Upper lobe of left lung (tissue), 6 donors: ENCODE measurements at regions not wholly inside any gene's neighbourhood (a gene's known extent, or its start where the extent isn't known, plus 50 kb on each side); places are given as distances from the start of the nearest gene placed in this dataset.

Experiments used
- ATAC-seq, 2 donors: fragments of 200-7000 bp; cut with Tn5 transposase; one replicate each; pipeline ENCODE4 v1.9.1; 2022; ENCODE audit warnings: mild to moderate bottlenecking in 2 of 2, moderate library complexity in 2 of 2; ENCODE audit not compliant: low FRiP score in 2 of 2
- DNase-seq, 2 donors: peaks; one replicate each; pipeline ENCODE4 v3.0.0-alpha.2; 2019 to 2020
- H3K27ac ChIP-seq, 4 donors: fragments of 200-600 bp; sonication (generic); one replicate each; pipeline ENCODE4 v1.5.1; 2016 to 2019
- H3K27me3 ChIP-seq, 4 donors: fragments of 200-600 bp; sonication (generic); one replicate each; pipeline ENCODE4 v1.5.1; 2017 to 2019
- H3K36me3 ChIP-seq, 4 donors: fragments of 200-600 bp; sonication (generic); one replicate each; pipeline ENCODE4 v1.5.1; 2016 to 2019
- H3K4me1 ChIP-seq, 4 donors: fragments of 200-600 bp; sonication (generic); one replicate each; pipeline ENCODE4 v1.5.1; 2018 to 2019
- H3K4me3 ChIP-seq, 4 donors: fragments of 200-600 bp; sonication (generic); one replicate each; pipeline ENCODE4 v1.5.1; 2017 to 2019; ENCODE audit warnings: mild to moderate bottlenecking in 2 of 4, moderate library complexity in 1 of 4
- H3K9me3 ChIP-seq, 4 donors: fragments of 200-600 bp; sonication (generic); one replicate each; pipeline ENCODE4 v1.5.1; 2018 to 2019
- CTCF ChIP-seq, 6 experiments: fragments of 450-650 bp in 4 of 6; fragments of 200-600 bp in 2 of 6; sonication (generic) in 2 of 6; IDR thresholded peaks; one replicate each; pipeline ENCODE4 v1.5.1; 2016 to 2019; ENCODE audit warnings: antibody characterized with exemption in 6 of 6
- EP300 ChIP-seq, 4 donors: sonication (generic); formaldehyde crosslinking; IDR thresholded peaks; one replicate each; pipeline ENCODE4 v1.5.1; 2017; ENCODE audit warnings: antibody characterized with exemption in 4 of 4, control low read depth in 2 of 4
- POLR2A ChIP-seq, 4 donors: fragments of 450-650 bp; IDR thresholded peaks; one replicate each; pipeline ENCODE4 v1.5.1; 2016 to 2017; ENCODE audit warnings: antibody characterized with exemption in 4 of 4, mild to moderate bottlenecking in 2 of 4
- POLR2AphosphoS5 ChIP-seq, 2 donors: sonication (generic); formaldehyde crosslinking; IDR thresholded peaks; one replicate each; pipeline ENCODE4 v1.5.1; 2017; ENCODE audit warnings: antibody characterized with exemption in 2 of 2
- WGBS, 2 donors: methylation state at CpG; one replicate each; pipeline ENCODE4 v1.1.5; 2017 to 2018; 5-methylcytosine and 5-hydroxymethylcytosine counted together
- donor health status: DM: no; HTN: no; CAD: no; lungs with moderate emphysema.
- donor health status: DM: no; HTN: yes; CAD: no; lungs with severe emphysema.

GRCh38 chrX:150236327-150236726 lies 126.8 kb upstream of the MAMLD1 start:
- Histone ChIP-seq H3K9me3 (no peaks in the 10 kb centered on the region), H3K4me3 (no peak overlapping the region), H3K4me1 (no peaks in the 10 kb centered on the region), H3K27me3 (no peaks in the 10 kb centered on the region), H3K27ac (no peak overlapping the region), H3K36me3 (no peaks in the 10 kb centered on the region)
- DNase-seq (no peak), ATAC-seq (no peak)
- WGBS, 2 donors, result 62 to 100% methylated on average over 2 to 3 of the region's 3 CpGs
- TF ChIP-seq CTCF (IDR thresholded peaks at IDR 0.05) (no peak), POLR2AphosphoS5 (IDR thresholded peaks at IDR 0.05) (no peak), EP300 (IDR thresholded peaks at IDR 0.05) (no peak), POLR2A (IDR thresholded peaks at IDR 0.05) (no peak)

GRCh38 chrX:150238632-150239382 lies 124.3 kb upstream of the MAMLD1 start:
- TF ChIP-seq EP300 (IDR thresholded peaks at IDR 0.05) (no peak), POLR2AphosphoS5 (IDR thresholded peaks at IDR 0.05) (no peak), CTCF (IDR thresholded peaks at IDR 0.05) (no peak), POLR2A (IDR thresholded peaks at IDR 0.05) (no peak)
- Histone ChIP-seq H3K4me3 (no peak overlapping the region), H3K4me1 (no peaks in the 10 kb centered on the region), H3K27me3 (no peaks in the 10 kb centered on the region), H3K36me3 (no peaks in the 10 kb centered on the region), H3K27ac (no peak overlapping the region), H3K9me3 (no peaks in the 10 kb centered on the region)
- DNase-seq (no peak), ATAC-seq (no peak)
- WGBS, 2 donors, result 58 to 66% methylated on average over 4 to 6 of the region's 6 CpGs

GRCh38 chrX:150239946-150240642 lies 123.0 kb upstream of the MAMLD1 start:
- H3K9me3 ChIP-seq, result no peaks in the 10 kb centered on the region
- no peaks in the 10 kb centered on the region for H3K27me3 ChIP-seq
- DNase-seq (no peak), ATAC-seq (no peak)
- H3K4me3 ChIP-seq, result no peak overlapping the region
- no peak overlapping the region for H3K27ac ChIP-seq
- H3K36me3 ChIP-seq, result no peaks in the 10 kb centered on the region
- H3K4me1 ChIP-seq, result no peaks in the 10 kb centered on the region
- WGBS, 2 donors, result 77 to 100% methylated on average over 1 to 4 of the region's 4 CpGs
- TF ChIP-seq EP300 (IDR thresholded peaks at IDR 0.05) (no peak), CTCF (IDR thresholded peaks at IDR 0.05) (no peak), POLR2A (IDR thresholded peaks at IDR 0.05) (no peak), POLR2AphosphoS5 (IDR thresholded peaks at IDR 0.05) (no peak)

GRCh38 chrX:150240643-150240970 lies 122.5 kb upstream of the MAMLD1 start:
- Histone ChIP-seq H3K27me3 (no peaks in the 10 kb centered on the region), H3K9me3 (no peaks in the 10 kb centered on the region), H3K27ac (no peak overlapping the region), H3K36me3 (no peaks in the 10 kb centered on the region), H3K4me3 (no peak overlapping the region), H3K4me1 (no peaks in the 10 kb centered on the region)
- TF ChIP-seq CTCF (IDR thresholded peaks at IDR 0.05) (no peak), EP300 (IDR thresholded peaks at IDR 0.05) (no peak), POLR2A (IDR thresholded peaks at IDR 0.05) (no peak)
- 78 to 84% methylated on average over 5 of the region's 5 CpGs for WGBS, 2 donors
- DNase-seq (no peak), ATAC-seq (no peak)
